NCI-H526 treated with DMSO at 0.1 percent for 48 hours (cell line): ENCODE measurements at regions not wholly inside any gene's neighbourhood (a gene's known extent, or its start where the extent isn't known, plus 50 kb on each side); places are given as distances from the start of the nearest gene placed in this dataset.

Source experiments
- DNase-seq: peaks from one replicate; lab custom pipeline; 2025; lab: John Stamatoyannopoulos, UW

DNA sequence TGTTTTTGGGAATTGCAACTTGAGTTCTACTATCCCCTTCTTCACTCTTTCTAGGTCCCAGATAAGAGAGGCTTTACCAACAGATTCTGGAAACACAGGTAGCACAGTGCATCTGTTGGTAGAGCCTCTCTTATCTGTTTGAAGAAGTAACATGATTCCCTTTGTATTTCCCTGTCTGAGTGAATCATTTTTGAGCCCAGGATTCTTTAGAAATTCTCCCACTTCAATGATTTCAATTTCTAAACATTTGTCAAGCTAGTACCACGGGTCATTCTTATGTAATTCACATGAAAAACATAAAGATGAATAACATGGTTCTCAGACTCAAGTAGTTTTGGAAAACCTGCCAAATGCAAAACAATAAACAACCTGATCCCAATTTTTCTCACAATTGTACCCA is 72.0 kb upstream of the DUSP10 start:
- no peak for DNase-seq

DNA sequence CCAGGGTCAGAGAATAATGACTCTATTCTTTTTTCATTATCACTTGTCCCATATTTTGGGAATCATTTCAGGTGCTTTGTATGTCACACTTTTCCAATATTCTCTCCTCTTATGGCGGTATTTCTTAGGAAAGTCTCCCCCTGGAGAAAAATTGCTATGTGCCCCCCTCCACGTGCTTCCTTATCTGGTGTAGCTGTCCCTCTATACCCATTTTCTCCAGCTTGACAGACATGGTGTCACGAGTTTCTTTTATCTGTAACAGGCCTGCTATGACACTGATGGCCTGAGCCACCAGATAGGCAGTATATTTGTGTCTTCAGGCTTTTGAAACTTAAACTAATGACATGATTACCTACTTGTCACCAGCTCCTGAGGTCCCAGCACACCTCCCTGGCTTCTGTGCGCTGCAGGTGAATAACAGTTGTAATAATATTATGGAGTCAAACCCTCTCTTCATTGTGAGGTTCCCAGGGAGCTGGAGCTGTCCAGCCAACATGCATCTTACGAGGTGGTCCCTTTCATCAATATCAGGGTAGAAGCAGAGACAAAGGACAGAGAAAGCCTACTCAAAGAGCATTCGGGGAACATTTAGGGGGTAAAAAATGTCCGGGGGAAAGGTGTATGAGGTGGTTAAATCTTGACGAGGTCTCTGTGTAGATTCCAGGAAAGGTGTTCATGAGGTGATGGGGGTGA is 71.2 kb upstream of the DUSP10 start:
- DNase-seq, result no peak

DNA sequence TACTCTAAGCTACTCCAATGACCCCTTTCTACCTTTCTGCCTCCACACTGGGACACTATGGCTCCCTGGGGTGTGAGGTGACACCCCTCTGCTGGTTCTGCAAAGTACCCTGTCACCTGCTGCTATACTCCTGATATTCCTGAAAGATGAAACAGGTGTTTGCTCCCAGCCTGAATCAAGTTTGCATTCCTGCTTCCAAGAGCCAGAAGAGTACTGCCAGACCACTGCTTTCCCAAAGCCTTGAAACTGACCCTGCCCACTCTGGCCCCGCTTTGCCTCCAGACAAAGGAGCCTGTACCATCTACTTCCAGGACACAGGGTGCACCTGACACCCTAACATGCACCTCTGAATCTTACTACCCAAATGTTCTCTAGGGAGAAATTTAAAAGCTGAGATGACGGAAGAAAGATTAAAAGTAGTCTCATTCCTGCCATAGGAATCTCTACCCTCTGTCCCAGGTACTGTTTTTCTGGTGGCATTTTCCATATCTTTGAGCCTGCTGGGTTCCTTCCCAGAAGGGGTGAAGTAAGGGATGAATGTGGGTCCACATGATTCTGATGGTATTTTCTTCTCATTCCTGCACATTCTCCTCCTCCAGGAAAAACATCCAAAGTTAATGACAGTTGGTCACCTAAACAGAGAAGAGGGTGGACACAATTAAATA is 70.3 kb upstream of the DUSP10 start:
- DNase-seq, result no peak

DNA sequence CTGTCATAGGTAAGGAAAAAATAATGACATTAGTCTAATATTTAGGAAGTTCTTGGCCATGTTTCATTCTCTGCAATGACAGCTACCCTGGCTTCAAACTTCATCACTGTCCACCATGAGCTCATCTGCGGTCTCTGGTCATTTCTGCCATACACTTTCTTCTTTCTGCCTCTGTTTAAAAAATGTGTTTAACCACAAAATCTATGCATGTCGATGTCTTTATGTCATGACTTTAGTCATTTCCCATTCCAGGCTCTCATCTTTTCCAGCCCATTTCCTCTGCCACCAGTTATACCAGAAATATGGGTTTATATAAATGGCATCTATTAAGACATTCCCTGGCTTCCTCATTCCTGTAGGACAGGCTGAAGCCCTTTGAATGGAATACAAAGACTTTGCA is 68.5 kb upstream of the DUSP10 start:
- DNase-seq, result no peak

DNA sequence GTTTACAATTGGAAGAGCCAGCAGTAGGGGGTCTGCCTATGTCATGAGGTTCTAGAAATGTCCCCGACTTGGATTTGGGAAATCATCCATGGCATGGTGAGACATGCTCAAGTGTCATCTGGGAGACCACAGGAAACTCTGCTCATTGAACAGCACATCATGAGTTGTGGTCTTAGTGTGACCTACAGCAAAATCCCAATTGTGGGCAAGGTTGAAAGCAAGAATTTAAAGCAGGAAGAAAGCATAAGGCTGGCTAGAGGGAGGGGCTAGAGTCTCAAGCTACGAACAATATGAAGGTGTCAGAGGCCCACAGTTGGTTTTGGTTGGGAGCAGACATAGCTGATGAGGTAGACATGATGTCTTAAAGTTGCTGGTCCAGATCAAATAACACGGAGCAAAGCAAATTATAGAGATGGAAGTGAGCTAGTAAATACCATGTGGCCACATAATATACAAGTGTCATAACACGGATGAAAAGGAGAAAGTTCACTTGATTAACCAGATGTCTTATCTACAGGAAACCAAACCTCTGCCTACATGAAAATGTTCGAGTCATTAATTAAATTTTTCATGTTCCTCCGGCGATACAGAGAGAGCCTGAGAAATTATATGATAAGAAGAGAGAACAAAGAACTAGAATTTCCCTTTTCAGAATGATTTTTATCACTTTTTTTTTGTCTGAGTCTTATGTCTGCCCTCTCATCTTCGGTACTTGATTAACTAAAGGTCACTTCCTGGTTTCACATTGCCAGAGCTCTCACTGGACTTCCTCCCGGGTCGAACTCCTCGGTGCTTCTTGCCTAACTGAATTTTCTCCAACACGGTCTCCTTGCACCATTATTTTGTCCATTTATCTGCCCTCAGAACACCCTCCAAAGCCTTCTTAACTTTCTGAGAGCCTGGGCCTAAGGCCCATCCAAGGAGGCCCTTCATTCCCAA is 67.5 kb upstream of the DUSP10 start:
- no peak for DNase-seq

DNA sequence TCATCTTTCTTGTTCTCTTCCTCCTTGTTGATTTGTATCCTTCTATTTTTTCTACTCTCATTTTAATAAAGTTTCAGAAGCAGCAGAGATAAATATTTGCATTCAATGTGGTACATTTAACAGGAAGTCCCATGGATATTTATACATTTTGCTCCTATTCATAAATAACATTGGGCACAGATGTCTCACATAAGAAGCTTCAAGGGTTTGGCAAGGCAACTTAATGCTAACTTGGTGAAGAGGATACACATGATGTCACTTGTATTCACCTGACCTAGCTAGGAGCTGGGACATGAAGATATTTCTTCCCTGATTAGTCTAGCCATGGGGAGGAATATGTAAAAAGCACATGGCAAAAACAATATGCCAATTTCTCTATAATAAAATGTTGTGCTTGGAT is 65.1 kb upstream of the DUSP10 start:
- DNase-seq, result no peak

DNA sequence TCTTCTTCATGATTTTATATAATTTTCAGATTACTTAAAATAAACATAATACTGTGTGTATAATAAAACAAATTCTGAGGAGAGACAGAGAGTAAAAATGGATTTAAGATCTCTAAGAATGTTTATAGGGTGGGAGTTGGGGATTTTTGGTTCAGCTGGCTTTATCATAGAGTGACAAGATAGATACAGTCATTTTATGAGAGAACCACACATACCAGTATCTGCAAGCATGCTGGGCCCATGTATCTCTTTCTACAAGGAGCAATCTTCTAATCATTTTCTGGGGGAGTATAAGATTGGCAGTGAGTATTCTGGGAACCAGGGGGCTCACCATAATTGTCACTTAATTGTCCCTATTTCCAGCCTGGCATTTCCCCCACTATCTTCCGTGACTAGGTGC is 64.3 kb upstream of the DUSP10 start:
- no peak for DNase-seq

DNA sequence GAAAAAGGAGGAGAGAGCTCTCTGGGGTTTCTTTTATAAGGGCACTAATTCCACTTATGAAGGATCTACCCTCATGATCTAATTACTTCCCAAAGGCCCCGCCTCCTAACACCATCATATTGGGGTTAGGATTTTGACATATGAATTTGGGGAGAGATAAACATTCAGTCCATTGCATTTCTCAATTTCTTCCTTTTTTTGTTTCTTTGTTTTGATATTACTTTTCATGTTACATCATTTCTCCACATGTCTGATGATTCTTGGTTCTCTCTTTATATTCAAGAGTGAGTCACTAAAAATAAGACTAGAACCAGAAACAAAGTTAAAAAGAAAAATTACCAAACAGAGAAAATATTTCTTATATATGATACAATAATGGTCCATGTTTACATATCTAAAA is 63.2 kb upstream of the DUSP10 start:
- no peak for DNase-seq

DNA sequence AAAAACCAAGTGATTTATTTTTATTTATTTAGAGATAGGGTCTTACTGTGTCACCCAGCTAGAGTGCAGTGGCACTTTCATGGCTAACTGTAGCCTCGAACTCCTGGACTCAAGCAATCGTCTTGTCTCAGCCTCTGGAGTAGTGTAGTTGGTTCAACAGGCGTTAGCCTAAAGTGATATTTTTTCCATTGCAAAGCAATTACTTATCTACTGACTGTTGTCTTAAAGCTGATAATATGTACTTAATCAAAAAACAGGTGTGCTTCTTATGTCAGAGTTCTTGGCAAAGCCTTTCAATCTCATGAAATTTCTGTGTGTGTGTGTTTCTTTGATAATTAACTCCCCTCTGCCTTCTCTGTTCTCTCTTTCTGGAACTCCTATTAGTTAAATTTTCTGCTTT is 62.4 kb upstream of the DUSP10 start:
- no peak for DNase-seq

DNA sequence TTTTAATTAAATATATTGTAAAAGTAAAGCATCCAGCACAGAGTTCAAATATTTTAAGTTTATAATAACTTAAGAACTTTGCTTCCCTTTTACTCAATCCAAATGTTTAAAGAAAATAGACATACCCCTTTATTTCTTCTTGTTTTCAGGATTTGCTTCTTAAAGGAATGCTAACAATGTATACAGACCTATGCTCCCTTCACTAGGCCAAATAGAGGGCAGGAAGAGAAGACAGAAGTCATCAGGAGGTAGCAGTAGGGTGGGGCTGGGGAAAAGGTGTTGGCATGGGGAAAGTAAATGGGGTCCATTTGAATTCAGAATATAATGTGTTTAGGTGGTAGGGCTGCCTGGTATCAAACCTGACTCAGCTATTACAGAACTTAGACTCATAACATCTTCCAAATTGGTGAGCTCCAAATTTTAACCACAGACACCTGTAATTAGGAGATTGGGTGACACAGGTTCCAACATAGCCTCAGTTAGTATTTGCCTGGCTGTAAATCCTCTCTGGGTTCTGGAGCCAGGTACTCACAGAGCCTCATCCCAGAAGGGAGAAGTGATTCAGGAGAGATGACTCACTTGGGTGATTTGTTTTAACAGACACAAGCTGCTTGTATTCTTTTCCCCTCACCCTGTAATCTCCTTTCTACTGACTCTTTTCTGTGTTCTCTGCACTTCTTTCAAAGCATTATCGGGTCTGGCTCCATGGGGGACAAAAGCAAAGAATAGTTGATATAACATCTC is 60.1 kb upstream of the DUSP10 start:
- DNase-seq, result no peak

DNA sequence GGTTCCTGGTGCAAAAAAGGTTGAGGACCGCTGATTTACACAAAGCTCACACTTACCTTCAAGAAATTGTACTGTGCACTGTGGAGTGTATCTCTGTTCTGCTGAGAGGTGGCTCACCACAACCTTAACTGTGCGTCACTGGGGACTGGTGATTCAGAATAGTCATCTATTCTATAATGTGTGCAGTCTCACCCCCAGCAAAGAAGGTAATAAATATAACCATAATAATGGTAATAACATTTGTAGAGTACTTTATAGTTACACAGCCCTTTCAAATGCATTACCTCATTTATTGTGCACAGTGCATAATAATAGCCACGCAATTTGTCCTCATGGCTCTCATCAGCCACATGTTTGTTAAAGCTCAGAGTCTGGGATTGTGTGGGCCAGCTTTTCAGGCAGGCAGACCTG is 59.4 kb upstream of the DUSP10 start:
- no peak for DNase-seq

DNA sequence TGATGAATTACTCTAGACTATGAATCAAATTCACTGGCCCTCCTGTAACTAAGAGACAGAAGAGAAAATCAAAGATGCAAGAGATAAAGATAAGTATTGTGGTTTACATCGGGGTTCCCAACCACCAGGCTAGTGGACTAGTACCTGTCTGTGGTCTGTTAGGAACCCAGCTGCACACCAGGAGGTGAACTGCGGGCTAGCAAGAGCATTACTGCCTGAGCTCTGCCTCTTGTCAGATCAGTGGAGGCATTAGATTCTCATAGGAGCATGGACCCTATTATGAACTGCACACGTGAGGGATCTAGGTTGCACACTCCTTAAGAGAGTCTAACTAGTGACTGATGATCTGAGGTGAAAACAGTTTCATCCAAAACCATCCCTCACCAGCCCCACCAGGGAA is 58.9 kb upstream of the DUSP10 start:
- no peak for DNase-seq

DNA sequence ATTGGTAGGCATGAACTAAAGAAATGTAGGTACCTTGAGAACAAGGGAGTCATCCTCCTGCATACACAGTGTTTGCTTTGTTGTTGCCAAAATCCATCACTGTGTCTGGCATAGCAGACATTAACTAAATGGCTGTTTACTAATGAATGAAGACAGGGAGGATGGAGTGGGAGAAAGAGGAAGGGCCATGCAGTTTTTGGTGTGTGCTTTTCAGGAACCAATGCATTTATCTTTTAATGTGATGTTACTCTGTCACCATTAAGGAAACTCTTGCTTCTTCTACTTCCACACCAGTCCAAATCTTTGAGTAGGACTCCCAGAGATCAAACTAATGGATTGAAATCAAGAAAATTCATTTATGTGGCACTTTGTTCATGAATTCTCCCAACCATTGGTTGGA is 55.6 kb upstream of the DUSP10 start:
- no peak for DNase-seq

DNA sequence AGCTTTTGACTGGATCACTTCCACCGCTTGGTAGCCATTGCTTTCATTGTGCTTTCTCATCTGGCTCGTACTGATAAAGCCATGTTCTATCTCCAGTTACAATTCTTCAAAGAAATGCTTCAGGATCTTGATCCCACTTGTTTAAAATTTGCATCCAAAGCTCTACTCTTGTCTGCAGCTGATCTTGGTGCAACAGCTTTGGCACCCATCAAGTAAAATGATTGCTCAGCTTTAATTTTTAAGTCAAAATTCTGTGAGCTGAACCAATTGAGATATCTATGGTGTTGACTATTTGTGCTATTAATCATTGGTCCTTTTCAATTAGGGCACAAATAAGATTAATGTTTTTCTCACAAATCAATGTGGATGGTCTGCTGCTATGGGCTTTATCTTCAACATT is 54.8 kb upstream of the DUSP10 start:
- no peak for DNase-seq

DNA sequence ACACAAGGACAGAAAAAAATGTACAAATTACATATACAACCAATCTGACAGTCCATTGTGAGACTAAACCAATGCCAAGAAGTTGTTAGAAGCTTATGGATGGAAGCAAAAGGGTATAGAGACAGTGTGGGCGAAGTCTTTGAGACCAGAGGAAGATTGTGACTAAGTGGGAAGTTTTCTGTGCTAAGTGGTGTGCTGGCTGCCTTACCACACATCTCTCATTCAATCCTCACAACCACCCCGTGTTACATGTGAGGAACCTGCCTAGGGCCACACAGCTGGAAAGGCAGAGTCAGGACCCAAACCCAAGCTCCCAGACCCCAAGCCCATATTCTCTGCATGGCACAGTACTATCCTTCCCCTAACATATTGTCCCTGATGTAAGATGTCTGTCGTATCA is 53.5 kb upstream of the DUSP10 start:
- no peak for DNase-seq

DNA sequence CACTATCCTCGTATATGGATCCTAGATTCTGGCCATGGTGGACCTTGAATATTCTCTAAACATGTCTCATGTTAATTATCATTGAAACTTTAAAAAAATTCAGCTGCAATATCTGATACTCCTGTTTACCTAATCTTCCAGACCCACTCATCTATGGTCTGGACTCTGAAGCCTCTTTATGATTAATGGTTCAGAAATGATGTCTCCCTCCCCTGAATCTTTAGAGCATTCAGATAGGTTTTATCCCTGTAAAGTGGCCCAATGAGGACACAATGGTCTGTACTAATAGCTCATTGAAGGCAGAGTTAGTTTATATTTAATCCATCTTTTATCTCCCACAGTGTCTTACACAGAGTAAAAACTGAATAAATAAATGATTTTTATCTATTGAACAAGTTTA is 53.0 kb upstream of the DUSP10 start:
- DNase-seq, result no peak

DNA sequence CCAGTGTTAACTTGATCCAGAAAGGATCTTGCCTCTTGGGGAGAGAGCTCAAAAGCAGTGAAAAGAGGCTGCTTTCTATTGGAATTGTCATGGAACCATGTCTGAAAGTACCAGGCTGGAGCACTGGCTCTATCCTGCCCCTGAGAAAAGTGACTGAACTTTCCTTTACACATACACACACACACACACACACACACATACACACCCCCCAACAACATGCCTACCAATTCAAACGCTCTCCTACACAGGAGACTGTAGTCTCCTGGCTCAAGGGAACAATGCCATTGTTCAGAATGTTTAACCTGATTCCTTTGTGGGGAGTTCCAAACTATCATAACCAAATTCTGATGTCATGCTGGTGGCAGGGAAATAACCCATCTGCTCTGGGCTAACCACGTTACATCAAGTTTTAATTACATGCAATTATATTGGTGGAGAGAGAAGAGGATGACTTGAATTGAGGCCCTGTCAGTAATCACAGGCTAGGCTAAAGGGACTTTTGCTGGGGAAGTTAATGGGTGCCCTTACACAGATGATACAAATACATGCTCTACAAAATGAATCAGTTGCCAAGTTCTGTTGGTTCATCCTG is 52.3 kb upstream of the DUSP10 start:
- no peak for DNase-seq

DNA sequence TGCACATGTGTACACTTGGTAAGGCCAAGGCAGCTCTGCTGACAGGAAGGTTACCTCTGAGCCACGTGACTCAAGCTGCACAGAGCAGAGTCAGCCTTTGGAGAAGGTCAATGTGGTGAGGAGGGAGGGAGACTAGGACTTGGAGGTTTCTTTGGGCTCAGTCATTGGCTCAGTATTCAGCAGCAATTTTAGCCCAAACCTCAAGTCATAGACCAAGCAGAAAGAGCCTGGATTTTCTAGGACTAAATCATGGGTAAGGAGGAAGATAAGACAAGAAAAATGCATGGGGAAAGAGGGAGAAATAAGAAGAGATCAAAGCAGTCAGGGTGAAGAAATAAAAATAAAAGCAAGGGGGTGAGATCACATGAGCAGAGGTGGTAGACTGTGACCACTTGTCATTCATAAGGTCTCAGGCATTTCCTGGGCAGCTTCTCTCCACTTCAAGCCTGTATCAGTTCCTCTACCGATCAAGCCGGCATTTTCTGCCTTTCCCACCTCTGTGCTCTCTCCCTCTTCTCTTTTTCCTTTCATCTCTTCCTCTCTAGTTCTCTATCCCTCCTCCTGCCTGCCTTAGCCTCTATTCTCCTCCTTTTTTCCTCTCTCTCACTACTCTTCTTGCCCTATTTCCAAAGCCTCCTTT is 51.7 kb upstream of the DUSP10 start:
- no peak for DNase-seq

DNA sequence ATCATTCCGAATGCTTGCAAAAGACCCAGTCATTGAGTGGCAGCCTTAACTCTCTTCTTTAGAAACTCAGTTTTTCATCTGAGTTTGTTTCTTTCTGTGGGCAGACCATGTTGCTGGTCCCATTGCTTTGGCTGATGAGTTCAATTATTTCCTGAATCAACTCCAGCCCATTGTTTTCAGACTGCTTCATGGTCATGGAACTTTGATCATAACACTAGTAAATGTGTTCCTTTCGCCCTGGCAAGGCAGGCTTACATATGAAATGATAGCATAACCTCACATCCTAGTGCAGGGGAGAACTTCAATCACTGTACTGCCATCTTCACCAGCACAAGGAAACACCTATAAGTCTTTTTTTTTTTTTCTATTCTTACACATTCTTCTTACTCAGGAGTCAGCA is 50.0 kb upstream of the DUSP10 start:
- DNase-seq, result no peak
